Stomach (tissue), 8 donors: ENCODE measurements at regions not wholly inside any gene's neighbourhood (a gene's known extent, or its start where the extent isn't known, plus 50 kb on each side); places are given as distances from the start of the nearest gene placed in this dataset.

ENCODE experiments used
- DNase-seq, 2 donors: peaks; one replicate each; pipeline versions ENCODE4 v3.0.0 to v3.0.0-alpha.2; 2013 to 2019
- H3K27ac ChIP-seq, 5 donors: fragments of 200-600 bp in 4 of 5; sonication (generic) in 4 of 5; one replicate each; pipeline ENCODE4 v1.5.1; 2013 to 2019; ENCODE audit warnings: mild to moderate bottlenecking in 1 of 5, moderate library complexity in 1 of 5
- H3K27me3 ChIP-seq, 3 donors: fragments of 200-600 bp; sonication (generic); one replicate each; pipeline ENCODE4 v1.5.1; 2017 to 2019; ENCODE audit warnings: mixed run types in 1 of 3
- H3K36me3 ChIP-seq, 4 donors: fragments of 200-600 bp; sonication (generic); 1 replicate in 3 of 4; 2 replicates in 1 of 4; pipeline ENCODE4 v1.5.1; 2016 to 2019
- H3K4me1 ChIP-seq, 4 donors: fragments of 200-600 bp; sonication (generic); one replicate each; pipeline ENCODE4 v1.5.1; 2016 to 2019
- H3K4me3 ChIP-seq, 4 donors: fragments of 200-600 bp; sonication (generic) in 3 of 4; one replicate each; pipeline ENCODE4 v1.5.1; 2016 to 2019; ENCODE audit warnings: mild to moderate bottlenecking in 1 of 4
- H3K9me3 ChIP-seq, 4 donors: fragments of 200-600 bp; sonication (generic); one replicate each; pipeline ENCODE4 v1.5.1; 2016 to 2019
- EP300 ChIP-seq: sonication (generic); formaldehyde crosslinking; IDR thresholded peaks from one replicate; pipeline ENCODE4 v1.6.1; 2017; ENCODE audit warnings: antibody characterized with exemption
- POLR2A ChIP-seq, 4 donors: fragments of 450-650 bp; IDR thresholded peaks; one replicate each; pipeline ENCODE4 v1.6.1; 2016; ENCODE audit warnings: antibody characterized with exemption in 4 of 4, control low read depth in 2 of 4, mild to moderate bottlenecking in 1 of 4, moderate library complexity in 1 of 4
- POLR2AphosphoS5 ChIP-seq, 3 donors: sonication (generic); formaldehyde crosslinking; IDR thresholded peaks; one replicate each; pipeline ENCODE4 v1.6.1; 2016; ENCODE audit warnings: antibody characterized with exemption in 3 of 3
- WGBS, 5 donors: extraction: QIAGEN DNeasy Blood & Tissue Kit in 3 of 5; methylation state at CpG; one replicate each; pipeline versions ENCODE4 v1.1.5 to v1.1.7; 2013 to 2018; 5-methylcytosine and 5-hydroxymethylcytosine counted together
- intact Hi-C: fragments of 100-400 bp; cut with DNase I; formaldehyde crosslinking; loops from one replicate; pipeline ENCODE4 v1.15.1; 2023; ENCODE audit warnings: low total_unique reads
- TF ChIP-seq, protein P1 (sequence below), 7 experiments: fragments of 450-650 bp in 4 of 7; fragments of 200-600 bp in 3 of 7; sonication (generic) in 3 of 7; IDR thresholded peaks; one replicate each; pipeline ENCODE4 v1.5.1; 2016 to 2019; ENCODE audit warnings: antibody characterized with exemption in 7 of 7, control low read depth in 2 of 7, mild to moderate bottlenecking in 1 of 7
- donor health status: healthy with polysubstance abuse.
- donor health status: Bipolar disorder and iron deficiency.
- donor health status: healthy.

DNA sequence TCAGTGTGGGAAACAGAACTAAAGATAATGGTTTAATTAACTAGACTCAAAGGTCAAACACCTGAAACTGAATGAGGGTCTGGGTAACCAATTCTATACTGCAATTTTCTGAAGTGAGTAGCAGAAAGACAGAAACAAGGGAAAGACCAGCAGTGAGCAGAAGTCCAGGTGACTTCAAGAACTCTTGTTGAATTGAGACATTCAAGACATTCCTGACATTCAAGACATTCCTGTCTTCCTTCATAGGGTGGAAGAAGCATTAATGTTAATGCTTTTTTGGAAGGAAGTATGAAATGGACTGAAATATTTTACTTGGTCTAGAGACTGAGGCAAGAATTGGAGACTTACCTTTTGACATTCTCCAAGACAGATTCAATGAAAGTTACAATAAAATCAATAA is 529.9 kb upstream of the MMS22L start:
- no peaks in the 10 kb centered on the region for H3K27me3 ChIP-seq
- TF ChIP-seq, protein P1, sequence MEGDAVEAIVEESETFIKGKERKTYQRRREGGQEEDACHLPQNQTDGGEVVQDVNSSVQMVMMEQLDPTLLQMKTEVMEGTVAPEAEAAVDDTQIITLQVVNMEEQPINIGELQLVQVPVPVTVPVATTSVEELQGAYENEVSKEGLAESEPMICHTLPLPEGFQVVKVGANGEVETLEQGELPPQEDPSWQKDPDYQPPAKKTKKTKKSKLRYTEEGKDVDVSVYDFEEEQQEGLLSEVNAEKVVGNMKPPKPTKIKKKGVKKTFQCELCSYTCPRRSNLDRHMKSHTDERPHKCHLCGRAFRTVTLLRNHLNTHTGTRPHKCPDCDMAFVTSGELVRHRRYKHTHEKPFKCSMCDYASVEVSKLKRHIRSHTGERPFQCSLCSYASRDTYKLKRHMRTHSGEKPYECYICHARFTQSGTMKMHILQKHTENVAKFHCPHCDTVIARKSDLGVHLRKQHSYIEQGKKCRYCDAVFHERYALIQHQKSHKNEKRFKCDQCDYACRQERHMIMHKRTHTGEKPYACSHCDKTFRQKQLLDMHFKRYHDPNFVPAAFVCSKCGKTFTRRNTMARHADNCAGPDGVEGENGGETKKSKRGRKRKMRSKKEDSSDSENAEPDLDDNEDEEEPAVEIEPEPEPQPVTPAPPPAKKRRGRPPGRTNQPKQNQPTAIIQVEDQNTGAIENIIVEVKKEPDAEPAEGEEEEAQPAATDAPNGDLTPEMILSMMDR (IDR thresholded peaks at IDR 0.05): no peak
- no peak for TF ChIP-seq POLR2A (IDR thresholded peaks at IDR 0.05)
- no peak overlapping the region for H3K4me3 ChIP-seq
- H3K36me3 ChIP-seq: no peaks in the 10 kb centered on the region
- intact Hi-C loops: no loop called here
- no peaks in the 10 kb centered on the region for H3K9me3 ChIP-seq
- no peaks in the 10 kb centered on the region for H3K4me1 ChIP-seq
- no peak for DNase-seq
- no peak overlapping the region for H3K27ac ChIP-seq

DNA sequence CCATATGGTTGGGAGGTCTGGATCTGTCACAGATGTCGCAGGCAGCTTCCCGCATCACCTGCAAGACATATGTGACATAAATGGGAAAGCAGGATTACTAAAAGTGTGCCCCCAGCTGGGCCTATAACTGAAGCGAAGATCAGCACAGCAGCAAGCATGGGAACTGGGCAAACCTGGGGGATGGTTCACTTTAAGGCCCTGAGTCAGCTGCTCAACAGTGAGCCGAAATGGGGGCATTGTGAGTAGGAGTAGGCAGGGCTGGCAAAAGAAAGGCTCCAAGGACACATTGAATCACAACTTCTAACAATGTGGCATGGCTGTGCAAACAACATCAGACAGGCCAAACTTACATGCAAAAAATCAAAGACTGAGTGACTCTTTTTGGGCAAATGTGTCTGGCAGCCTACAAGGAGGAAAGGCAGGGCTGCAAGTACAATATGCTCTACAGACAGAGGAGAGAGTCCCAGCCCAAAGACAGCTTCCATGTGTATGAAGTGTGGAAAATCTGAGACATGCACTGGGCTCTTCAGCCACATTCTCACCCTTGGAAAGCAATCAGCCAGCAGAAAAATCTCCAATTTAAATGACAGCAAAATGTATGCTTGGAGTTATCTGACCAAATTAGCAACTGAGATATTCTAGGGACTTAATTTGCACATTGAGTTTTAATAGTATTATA is 531.0 kb upstream of the MMS22L start:
- TF ChIP-seq, protein P1 (IDR thresholded peaks at IDR 0.05): no peak
- TF ChIP-seq EP300 (no peak), POLR2AphosphoS5 (IDR thresholded peaks at IDR 0.05) (no peak), POLR2A (IDR thresholded peaks at IDR 0.05) (no peak)
- Histone ChIP-seq H3K4me3 (no peak overlapping the region), H3K27ac (no peak overlapping the region), H3K36me3 (no peaks in the 10 kb centered on the region), H3K27me3 (no peaks in the 10 kb centered on the region), H3K9me3 (no peaks in the 10 kb centered on the region), H3K4me1 (no peaks in the 10 kb centered on the region)
- 75 to 85% (median 82%) methylated on average over 4 of the region's 4 CpGs for WGBS, 5 donors
- intact Hi-C loops: no loop called here
- DNase-seq: no peak

DNA sequence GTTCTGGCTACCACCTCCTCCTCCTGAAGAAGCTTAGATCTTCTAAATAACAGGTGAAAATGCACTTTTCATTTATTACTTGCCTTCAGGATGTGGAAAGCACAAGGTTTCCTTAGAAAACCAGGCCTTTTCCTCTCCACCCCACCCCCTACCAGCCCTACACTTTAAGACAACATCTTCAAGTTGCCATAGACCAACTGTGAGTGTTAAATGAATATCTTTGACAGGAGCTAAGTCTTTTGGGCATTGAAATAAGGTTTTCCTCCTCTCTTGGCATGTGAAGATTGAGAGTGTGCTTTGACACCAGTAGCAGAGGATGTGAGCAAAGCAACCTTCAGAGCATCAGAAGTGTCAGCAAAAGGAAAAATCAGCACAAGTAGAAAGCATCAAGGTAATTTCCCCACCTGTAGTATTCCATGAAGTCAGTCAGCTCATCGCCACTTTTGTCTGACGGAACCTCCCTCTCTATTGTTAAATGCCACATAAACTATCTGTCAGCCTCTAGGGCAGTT is 532.3 kb upstream of the MMS22L start:
- intact Hi-C loops: no loop called here
- no peak for TF ChIP-seq POLR2A (IDR thresholded peaks at IDR 0.05)
- no peak for TF ChIP-seq POLR2AphosphoS5 (IDR thresholded peaks at IDR 0.05)
- TF ChIP-seq, protein P1 (IDR thresholded peaks at IDR 0.05): no peak
- TF ChIP-seq EP300: no peak
- no peaks in the 10 kb centered on the region for H3K36me3 ChIP-seq
- no peak overlapping the region for H3K4me3 ChIP-seq
- H3K4me1 ChIP-seq: no peaks in the 10 kb centered on the region
- no peaks in the 10 kb centered on the region for H3K9me3 ChIP-seq
- H3K27ac ChIP-seq: no peak overlapping the region
- DNase-seq: no peak
- WGBS, 5 donors: 45 to 85% (median 66%) methylated on average over 2 of the region's 2 CpGs
- H3K27me3 ChIP-seq: no peaks in the 10 kb centered on the region

DNA sequence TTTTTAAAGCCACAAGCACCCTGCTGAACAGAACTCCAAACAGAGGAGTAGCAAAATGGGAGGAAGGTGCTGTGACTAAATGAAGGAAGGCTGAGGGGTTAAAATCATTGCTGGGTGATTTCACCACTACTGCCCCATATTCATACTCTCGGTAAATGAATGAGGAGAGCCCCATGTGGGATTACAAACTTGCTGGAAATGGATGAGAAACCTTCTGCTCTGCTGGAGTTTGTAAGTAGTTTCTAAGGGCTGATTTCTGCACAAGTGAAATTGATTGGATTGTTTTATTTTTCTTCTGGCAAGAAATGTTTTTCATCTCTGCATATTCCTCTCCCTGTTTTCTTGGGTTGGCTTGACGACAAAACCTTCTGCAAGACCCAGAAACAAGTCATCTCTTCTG is 533.5 kb upstream of the MMS22L start:
- no peaks in the 10 kb centered on the region for H3K36me3 ChIP-seq
- no peak overlapping the region for H3K4me3 ChIP-seq
- no peak overlapping the region for H3K27ac ChIP-seq
- no peaks in the 10 kb centered on the region for H3K27me3 ChIP-seq
- H3K9me3 ChIP-seq: no peaks in the 10 kb centered on the region
- intact Hi-C loops: no loop called here
- 55 to 78% (median 73%) methylated on average over 2 of the region's 2 CpGs for WGBS, 5 donors
- no peak for DNase-seq
- TF ChIP-seq EP300 (no peak), POLR2A (IDR thresholded peaks at IDR 0.05) (no peak), POLR2AphosphoS5 (IDR thresholded peaks at IDR 0.05) (no peak)
- TF ChIP-seq, protein P1 (IDR thresholded peaks at IDR 0.05): no peak
- no peaks in the 10 kb centered on the region for H3K4me1 ChIP-seq
